ENCODE measurements at regions not wholly inside any gene's neighbourhood (a gene's known extent, or its start where the extent isn't known, plus 50 kb on each side); places are given as distances from the start of the nearest gene placed in this dataset.

DNA sequence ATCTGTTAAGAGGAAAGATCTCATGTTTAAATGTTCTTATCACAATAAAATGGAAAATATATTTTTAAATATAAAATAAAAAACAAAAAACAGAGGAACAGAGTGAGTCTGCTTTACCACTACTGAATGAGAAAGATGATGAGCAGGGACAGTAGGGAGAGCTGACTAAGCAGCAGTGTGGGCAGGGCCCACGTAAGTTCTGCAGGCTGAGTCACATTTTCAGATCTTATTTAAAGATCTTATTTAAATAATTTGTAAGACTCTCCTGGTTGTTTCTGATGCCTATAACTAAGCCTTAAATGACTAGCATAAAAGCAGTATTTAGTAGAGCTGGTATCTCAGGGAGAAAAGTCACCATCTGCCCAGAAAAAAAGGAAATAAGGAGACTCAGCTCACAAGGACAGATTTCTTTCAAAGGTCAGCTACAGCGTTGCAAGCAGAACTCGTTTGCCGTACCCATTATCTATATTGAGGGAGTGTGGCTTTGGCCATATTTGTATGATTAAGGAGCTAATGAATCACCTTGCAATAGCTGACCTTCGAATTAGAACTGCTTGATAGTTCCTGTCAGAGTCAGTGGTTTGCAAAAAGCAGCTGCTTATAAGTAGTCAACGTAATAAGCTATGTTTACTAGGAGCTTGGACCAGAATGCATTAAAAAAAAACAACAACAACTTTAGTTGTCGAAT lies 322.1 kb upstream of the CHAC2 start:
- no peak for DNase-seq

- no peak for DNase-seq
These were observed 324.8 kb upstream of the CHAC2 start for GRCh38 chr2:53442783-53443182.

DNA sequence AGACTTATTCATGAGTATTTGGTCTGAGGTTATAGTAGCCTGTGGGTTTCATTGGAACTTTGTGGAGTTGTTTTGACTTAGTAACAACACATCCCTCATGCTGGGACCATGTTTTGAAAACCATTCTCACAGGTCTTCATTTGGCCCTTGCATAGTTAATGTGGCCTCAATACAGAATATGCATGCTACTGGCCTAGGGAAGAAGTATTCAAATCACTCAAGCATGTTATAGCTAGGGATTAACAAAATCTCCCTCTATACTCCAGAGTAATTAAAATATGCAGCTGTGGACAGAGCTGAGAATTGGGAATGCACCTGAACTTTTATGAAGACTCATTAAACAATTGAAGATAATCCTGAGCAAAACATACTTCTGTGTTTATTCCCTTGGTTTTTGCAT lies 325.5 kb upstream of the CHAC2 start:
- no peak for DNase-seq

DNA sequence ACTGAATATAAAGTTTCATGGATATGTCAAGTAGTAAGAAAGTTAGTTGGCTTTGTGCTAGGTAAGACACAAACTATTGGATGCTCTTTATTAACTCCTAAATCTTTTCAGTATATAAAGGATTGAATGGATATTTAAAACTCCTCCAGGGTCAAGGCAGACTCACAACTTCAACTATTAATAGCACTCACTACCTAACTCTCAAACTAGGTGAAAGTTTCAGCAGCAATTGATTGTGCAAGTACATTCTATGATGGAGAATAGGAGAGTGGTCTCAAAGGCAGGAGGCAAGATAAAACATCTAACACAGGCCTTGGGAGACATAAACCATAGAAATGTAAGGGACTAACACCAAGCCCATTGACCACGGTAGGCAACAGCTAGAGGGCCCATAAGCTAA lies 328.9 kb upstream of the CHAC2 start:
- no peak for DNase-seq

GRCh38 chr2:53438100-53438499 lies 329.5 kb upstream of the CHAC2 start:
- DNase-seq: no peak

DNA sequence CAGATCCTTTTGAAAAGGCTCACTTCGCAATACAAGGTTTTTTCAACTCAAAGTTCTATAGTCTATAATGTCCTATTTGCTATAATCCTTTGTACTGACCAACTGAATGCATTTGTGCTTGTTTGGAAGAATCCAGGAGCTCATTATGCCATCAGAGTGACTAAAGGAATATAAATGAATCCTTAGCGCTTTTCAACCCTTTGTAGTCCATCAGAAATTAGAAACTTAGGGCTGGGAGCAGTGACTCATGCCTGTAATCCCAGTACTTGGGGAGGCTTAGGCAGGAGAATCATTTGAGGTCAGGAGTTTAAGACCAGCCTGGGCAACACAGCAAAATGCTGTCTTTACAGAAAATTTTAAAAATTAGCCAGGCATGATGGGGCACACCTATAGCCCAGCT lies 330.2 kb upstream of the CHAC2 start:
- no peak for DNase-seq

- no peak for DNase-seq
These were observed 330.7 kb upstream of the CHAC2 start for GRCh38 chr2:53436882-53437281.

DNA sequence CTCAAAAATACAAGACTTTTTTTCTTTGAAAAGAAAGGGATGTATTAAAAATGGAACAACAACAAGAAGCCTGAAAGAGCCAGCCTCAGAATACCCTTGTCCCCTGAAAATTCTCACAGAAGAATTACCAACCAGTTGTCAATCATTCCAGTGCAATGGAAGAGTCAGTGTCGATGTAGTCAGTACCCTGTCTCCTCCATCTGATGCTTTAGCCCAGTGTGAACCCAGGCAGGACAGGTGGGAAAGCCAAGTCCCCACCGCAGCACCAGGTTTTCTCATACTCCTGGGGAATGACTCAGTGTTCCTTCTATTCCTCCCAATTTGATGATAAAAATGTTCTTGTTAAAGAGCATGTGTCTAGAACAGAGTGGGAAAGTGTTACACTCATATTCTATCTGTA lies 332.0 kb upstream of the CHAC2 start:
- no peak for DNase-seq

- DNase-seq: no peak
These were observed 333.1 kb upstream of the CHAC2 start for GRCh38 chr2:53434466-53434865.

GRCh38 chr2:53432936-53433335 lies 334.7 kb upstream of the CHAC2 start:
- no peak for DNase-seq

GRCh38 chr2:53429901-53430300 lies 337.7 kb upstream of the CHAC2 start:
- no peak for DNase-seq

DNA sequence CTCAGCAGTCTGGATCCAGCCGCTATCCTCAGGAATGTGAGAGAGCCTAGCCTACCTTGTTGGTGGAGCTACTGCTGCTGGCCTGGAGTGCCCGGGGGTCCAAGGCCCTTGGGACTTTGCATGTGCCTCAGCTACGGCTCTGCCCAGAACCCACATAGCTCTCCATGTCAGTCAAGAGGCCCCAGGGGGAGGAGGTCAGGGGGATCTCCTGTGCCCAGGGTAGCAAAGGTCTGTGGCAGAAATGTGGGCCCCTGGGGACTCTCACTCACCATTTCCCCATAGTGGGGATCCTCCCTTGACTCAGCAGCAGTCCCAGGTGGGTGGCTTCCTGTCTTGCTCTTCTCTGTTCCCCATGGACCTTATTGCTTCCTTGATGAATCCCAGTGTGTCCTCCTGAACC lies 342.7 kb upstream of the CHAC2 start:
- DNase-seq: no peak

- no peak for DNase-seq
These were observed 344.1 kb upstream of the CHAC2 start for GRCh38 chr2:53423465-53423864.

DNA sequence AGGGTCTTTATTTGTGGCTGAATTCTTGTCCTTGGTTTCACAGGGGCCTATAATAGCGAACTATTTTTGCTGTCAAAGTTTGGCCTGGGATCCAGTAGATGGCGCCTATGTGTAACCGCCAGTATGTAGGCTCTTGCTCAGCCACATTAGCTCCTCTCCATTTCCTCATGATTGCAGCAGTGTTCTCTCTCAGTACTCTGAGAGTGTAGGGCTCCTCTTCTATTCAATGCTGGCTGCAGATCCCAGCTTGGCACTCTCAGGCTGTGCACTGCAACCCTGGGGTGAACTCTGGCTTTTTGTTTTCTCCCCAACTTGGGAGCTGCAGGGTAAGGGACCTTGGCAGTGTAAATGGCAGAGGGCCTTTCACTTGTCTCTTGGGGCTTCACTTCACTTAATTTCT lies 344.6 kb upstream of the CHAC2 start:
- DNase-seq: no peak

DNA sequence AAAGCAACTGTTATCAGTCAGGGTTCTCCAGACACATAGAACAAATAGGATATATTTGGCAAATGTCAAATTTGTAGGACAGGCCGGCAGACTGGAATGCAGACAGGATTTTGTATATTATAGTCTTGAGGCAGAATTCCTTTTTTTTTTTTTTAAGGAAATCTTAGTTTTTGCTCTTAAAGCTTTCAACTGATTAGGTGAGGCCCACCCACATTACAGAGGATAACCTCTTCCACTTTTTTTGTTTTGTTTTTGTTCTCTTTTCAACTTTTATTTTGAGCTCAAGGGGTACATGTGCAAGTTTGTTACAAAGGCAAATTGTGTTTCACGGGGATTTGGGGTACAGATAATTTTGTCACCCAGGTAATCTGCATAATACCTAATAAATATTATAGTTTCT lies 350.2 kb upstream of the CHAC2 start:
- DNase-seq: no peak

- DNase-seq: no peak
These were observed 360.1 kb upstream of the CHAC2 start for GRCh38 chr2:53407363-53408080.

- no peak for DNase-seq
These were observed 363.7 kb upstream of the CHAC2 start for GRCh38 chr2:53403792-53404413.

DNA sequence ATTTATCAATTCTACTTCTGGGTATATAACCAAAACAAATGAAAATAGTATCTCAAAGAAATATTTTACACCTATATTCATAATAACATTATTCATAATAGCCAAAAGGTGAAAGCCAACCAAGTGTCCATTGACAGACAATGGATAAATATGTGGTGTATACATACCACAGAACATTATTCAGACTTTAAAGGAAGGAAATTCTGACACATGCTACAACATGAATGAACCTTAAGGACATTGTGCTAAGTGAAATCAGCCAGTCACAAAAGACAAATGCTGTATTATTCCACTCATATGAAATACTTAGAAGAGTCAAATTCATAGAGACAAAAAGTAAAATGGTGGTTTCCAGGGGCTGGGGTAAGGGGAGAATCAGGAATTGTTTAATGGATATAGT lies 370.5 kb upstream of the CHAC2 start:
- DNase-seq: no peak

DNA sequence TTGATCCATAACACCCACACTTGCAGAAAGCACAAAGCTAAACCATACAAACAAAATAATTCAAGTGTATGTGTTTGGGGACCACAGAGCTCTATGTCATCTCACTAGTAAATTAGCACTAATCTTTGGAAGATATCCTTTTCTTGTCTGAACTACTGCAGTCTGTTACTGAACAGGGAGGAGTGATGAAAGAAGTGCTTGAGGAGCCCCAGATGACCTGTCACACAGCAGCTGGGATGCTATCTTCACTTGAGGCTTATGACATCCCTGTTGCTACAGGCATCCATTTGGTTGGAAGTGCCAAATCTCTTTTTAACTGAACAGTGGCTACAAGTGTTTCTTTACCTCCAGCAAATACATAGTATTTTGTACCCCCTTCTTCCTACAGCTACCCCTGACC lies 386.3 kb upstream of the CHAC2 start:
- DNase-seq: no peak

- no peak for DNase-seq
These were observed 388.1 kb upstream of the CHAC2 start for GRCh38 chr2:53379547-53379946.

DNA sequence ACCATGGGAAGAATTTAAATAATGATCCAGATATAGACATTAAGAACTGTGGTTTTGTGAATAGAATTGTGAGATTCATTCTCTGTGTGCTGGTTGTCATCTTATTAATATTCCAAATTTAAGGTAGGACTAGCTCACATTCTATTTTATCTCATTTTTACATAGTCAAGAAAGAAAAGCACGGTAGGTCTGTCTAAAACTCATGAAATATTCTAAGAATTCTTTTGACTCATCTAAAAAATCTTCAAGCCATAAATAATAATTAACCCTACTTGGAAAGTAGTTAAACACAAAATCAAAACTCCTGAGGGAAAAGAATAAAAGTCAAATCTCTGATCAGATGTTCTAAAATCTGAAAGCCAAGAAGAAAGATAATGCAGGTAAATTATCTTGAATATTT lies 388.8 kb upstream of the CHAC2 start:
- no peak for DNase-seq

- DNase-seq: no peak
These were observed 394.5 kb upstream of the CHAC2 start for GRCh38 chr2:53373126-53373525.

DNA sequence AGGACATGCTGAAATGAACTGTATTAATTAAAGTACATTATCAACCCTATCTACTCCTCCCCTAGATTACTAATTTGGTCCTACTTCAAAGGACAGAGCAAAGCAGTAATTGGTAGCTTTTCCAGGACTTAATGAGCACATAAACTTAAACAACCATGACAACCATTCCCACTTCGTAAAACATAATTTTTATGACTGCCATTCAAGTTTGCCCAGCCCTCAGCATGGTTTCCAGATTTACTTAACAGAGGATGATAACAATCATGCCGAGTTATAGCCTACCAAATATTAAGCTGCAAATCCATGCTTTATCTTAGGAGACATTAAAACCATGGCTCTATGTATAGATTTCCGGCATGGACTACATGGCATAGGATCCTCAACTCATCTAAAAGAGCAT lies 401.1 kb upstream of the CHAC2 start:
- DNase-seq: no peak

GRCh38 chr2:53362934-53363333 lies 404.7 kb upstream of the CHAC2 start:
- DNase-seq: no peak
